CD4-positive, alpha-beta T cell treated with Interleukin-4 for 4 hours (primary cell): ENCODE measurements at regions not wholly inside any gene's neighbourhood (a gene's known extent, or its start where the extent isn't known, plus 50 kb on each side); places are given as distances from the start of the nearest gene placed in this dataset.
"Not testable (repeated sequence)": the region's sequence is repeated elsewhere in the genome, so short reads cannot be mapped to it uniquely, and the experiment has no call there.

Experiments used
- DNase-seq: peaks from one replicate; pipeline ENCODE4 v3.0.0-alpha.2; 2020

DNA sequence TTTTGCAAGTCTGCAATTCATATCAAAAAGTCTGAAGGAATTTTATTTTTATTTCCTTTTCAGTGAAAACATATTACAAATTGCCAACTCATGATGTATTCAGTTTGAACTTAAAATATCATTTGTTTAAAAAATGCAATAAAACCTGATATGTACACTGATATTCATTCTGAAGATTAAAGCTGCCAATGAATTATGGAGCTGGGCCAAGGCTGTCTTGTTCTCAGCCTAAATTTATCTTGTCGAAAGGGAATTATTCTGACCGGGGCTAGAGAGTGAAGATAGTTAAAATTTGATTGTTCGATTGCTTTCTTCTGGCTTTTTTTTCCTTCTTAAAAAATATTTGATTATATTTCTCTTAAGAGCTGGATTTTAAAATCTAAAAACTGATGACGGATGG is 54.0 kb upstream of the RBFOX1 start:
- DNase-seq: no peak

DNA sequence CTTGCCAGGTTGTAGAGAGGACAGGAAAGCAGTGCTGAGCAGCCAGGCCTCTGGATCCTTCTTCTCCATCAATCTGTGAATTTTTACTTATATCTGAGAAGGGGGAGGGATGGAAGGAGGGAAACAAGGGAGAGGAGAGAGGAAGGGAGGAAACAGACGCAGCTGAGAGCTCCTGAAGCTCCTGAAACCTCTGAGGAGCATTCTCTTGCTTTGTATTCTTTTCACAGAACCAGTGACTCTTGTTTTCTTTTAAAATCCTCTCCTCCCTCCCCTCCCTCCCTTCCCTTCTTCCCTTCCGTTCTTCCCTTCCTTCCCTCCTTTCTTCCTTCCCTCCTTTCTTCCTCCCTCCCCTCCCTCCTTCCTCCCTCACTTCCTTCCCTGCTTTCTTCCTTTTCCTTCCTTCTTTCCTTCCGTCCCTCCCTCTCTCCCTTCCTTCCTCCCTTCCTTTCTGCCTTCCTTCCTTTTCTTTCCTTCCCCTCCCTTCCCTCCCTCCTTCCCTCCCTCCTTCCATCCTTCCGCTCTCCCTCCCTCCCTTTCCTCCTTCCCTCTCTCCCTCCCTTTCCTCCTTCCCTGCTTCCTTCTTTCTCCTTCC is 60.0 kb upstream of the RBFOX1 start:
- no peak for DNase-seq

DNA sequence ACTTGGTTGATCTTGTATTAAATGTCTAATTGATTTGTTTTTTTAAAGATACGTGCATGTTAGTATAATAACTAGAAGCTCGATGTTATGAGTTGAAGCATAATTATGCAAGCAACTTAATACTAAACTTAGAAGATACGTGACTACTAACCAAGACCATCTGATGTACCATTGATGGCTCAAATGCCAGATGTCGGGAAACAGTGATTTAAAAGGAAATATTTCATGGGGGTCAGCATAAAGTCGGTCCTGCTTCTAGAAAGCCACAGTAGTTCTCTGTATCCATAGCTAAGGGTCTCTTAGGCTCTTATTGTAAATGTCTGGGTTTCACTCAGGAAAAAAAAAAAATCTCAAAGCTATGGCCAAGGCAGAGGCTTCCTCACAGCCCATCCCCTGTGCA is 61.2 kb upstream of the RBFOX1 start:
- DNase-seq: no peak

DNA sequence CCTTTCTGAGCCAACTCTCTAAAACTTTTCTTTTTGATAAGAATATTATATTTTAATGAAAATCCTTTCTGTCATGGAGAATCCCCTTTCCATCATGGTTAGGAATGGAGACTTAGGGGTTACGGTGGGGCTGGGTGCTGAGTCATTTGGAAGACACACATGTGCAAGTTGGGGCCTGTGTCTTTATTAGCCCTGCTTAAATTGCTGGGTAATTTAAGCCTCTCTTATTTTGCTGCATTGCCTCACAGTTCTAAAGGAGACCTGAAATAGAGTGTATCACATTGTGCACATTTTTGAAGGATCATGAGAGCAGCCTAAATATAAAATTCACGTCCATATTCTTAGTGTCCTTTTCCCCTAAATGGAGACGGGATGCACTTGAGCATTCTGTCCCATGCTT is 61.8 kb upstream of the RBFOX1 start:
- no peak for DNase-seq

DNA sequence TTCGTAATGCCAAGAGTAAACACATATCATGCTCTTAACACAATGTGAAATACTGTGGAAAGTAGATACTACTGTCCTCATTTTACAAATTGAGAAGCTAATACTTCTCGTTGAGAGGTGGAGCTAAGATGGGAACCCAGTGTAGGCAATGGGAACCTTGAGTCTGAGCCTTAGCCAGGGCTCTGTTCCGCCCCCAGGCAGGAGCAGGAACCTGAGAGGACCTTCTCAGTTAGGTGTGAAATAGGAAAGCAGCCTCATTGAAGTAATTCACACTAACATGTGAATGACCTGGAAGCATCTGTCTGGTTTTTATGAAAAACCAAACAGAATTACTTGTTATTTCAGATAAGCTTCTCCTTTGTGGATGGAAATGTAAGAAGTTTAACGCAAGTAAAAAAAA is 62.6 kb upstream of the RBFOX1 start:
- DNase-seq: no peak

DNA sequence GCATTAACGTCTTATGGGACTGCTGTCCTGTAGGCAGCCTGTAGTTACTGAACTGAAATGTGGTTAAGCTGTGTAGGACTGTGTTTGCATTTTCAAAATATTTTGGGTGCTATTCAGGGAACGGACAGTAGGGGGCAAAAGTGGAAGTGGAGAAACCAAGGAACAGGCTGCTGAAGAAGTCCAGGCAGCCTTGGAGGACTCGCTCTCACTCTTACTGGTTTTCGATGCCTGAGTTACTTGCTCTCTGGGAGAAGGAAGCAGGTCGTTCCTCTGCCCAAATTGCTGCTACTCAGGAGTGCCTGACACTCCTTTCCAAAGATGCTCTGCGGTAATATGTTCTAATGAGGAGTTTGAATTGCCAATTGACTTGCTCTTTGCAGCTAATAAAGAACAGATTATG is 64.5 kb upstream of the RBFOX1 start:
- DNase-seq: no peak

DNA sequence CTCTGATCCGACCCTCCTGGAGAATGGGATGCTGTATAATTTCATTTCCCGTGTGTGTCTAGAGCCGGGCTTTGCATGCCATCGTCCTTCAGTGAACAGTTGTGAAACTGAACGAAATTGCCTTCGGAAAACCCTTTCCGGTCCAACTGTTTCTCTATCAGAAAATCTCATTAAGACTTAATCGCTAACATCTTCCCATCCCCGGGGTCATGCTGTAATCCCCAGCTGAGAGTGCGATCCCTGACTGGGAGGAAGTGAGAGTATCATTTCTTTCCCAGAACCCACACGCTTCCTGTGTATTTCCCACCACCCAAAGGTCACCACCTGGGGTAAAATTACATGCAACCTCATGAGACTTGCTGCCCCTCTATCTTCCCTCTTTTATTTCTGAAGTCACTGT is 75.6 kb upstream of the RBFOX1 start:
- DNase-seq: no peak

DNA sequence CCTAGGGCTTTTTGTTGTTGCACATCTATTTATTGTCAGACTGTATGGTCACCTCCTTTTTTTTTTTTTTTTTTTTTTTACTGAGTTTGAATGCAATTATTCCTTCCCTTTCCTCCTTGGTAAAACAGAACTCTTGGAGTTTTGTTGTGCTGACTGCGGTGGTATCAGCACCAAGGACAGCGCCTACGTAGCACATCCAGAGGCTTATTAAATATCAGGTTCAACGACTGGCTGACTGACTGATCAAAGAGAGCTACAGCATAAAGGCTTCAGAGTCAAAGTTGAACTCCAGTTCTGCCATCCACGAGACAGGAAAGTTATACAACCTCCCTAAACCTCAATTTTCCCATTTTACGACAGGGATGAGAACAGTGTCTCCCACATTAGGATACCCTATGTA is 86.1 kb upstream of the RBFOX1 start:
- no peak for DNase-seq

DNA sequence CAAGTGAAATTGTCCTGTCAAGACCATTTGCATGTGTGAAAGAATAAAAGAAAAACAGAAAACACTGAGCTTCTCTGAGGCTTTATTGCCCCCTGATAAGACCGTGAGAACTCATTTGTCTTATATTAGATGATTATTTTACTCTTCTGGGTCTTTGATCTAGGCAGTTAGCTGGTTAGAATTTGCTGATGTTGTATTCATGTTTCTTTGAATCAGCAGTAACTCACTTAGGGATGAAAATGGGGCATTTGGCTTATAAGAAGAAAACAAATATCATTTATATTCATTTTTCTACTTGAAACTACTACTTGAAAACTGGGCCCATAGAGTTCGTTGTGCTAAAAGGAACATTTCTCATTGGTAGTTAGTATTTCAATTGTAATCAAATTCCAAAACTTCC is 93.1 kb upstream of the RBFOX1 start:
- DNase-seq: no peak

DNA sequence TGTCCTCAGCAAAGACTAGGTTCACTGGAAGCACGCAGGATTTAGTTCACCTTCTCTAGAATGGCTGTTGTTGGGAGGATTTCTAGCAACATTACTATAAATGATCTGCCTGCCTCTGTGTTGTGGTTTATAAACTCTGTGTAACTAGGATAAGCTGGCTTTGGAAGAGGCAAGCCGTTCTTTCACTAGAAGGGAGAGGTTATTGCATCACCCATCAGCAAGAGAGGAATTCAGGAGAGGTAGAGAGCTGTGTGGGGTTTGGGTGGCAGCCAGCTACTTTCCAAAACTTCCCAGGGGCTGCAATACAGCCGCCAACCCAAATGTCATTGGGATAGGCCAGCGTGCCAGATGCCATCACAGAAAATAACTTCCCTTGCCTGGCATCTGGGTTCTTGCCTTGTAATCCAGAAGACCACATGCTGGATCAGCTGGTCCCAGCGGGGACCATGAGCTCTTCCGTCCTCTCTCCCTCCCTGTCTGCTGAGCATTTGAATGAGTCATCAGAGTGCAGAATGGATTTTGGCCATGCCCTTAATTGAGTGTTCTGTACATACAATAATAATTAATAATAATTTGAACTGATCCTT is 95.7 kb upstream of the RBFOX1 start:
- no peak for DNase-seq

DNA sequence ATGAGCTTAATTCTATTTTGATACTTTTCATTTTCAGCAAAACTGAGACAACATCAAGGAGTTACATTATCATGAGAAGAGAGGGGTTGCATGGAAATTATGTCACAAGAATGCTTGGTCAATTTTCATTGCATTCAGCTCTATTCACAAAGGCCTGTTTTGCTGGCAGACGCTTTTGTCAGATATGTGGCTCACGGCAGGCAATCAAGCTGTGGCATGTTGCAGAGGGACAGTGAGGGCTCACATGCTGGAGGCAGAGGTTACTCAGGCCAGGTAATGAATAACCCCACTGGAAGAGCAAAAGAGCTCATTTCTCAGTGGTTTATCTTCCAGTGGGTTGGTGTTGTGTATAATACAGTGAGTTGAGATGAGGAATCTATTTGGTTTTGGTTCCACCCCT is 98.7 kb upstream of the RBFOX1 start:
- no peak for DNase-seq

DNA sequence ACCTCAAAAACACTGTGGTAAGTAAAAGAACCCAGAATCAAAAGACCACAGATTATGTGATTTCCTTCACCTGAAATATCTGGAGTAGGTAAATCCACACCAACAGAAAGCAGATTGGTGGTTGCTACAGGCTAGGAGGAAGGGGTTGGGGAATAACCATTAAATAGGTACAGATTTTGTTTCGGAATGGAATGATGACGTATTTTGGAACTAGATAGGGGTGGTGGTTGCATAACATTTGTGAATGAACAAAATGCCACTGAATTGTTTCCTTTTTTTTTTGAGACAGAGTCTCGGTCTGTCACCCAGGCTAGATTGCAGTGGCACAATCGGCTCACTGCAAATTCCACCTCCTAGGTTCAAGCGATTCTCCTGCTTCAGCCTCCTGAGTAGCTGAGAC is 100.9 kb upstream of the RBFOX1 start:
- no peak for DNase-seq

DNA sequence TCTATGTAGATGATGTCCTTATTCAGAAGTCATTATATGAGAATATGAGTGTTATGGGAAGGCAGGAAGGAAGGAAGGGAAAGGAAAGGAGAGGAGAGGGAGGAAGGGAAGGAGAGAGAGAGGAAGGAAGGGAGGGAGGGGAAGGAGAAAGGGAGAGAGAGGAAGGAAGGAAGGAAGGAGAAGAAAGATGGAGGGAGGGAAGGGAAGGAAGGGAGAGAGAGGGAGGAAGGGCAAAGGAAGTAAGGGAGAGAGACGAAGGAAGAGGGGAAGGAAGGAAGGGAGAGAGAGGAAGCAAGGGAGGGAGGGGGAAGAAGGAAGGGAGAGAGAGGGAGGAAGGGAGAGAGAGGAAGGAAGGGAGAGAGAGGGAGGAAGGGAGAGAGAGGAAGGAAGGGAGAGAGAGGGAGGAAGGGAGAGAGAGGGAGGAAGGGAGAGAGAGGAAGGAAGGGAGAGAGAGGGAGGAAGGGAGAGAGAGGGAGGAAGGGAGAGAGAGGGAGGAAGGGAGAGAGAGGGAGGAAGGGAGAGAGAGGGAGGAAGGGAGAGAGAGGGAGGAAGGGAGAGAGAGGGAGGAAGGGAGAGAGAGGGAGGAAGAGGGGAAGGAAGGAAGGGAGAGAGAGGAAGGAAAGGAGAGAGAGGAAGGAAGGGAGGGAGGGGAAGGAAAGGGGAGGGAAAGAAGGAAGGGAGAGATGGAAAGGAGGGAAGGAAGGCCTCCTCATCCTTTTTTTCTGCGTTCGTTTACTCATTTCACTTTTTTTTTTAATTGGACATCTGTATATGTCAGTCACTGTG is 103.0 kb upstream of the RBFOX1 start:
- not testable (repeated sequence) for DNase-seq

DNA sequence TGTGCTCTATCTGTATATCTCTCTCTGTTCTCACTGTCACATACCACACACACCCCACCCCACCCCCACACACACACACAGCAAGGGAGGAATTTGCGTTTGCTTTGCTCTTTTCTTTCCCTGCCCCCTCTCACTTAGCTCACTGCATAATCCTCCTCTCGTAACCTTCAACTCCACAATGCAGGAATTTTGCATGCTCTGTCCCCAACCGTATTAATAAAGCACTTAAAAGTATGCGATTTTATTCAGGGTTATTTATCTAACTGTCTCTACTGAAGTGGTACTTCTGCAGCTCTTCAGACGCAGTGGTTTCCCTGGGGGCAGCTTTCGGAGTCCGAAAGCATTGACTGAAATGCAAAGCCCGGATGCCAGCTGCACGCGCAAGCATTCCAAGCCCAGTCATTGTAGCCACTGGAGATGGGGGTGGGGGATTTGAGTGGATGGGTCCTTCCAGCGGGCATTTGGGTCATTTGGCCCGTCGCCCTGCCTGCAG is 105.4 kb upstream of the RBFOX1 start:
- no peak for DNase-seq

DNA sequence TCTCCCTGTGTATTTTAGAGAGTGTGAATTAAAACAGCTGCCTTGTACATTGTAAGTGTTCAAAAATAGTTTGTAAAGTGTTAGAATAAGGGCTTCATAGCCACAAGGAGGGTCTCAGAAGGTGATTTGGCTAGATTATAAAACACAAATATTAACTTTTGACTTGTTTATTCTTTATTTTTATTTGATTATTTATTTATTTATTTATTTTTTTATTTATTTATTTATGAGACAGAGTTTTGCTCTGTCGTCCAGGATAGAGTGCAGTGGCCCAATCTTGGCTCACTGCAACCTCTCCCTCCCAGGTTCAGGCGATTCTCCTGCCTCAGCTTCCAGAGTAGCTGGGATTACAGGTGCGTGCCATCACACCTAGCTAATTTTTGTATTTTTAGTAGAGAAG is 111.5 kb upstream of the RBFOX1 start:
- DNase-seq: no peak

DNA sequence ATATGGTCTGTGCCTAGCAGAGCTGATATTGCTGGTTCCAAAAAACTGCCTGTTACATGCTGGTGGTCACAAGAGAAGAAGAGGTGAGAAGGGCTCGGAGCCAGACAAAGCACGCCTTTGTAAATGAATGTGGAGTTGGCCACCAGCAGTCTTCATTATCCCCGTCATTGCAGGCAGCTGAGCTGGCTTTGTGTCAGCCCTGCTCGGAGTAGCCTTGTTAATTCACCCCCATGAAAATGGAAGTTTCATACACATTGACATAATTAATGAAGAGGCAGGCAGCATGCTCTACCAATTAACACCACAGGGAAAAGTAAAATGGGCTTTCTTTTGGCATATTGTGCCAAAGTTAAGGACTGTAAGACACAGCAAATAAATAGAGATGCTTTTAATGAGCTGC is 113.7 kb upstream of the RBFOX1 start:
- no peak for DNase-seq

DNA sequence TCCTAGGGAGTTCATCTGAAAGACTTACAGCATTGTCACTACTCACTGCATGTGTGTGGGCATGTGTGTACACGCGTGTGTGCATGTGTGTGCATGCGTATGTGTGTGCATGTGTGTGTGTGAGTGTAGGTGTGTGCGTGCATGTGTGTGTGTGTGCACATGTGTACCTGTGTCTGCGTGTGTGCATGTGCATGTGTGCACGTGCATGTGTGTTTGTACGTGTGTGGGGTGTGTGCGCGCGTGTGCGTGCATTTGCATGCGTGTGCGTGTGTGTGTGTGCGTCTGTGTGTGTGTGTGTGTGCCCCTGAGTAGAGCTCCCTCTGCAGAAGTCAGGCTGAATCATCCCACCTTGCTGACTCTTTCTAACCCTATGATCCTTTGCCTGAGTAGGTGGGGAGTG is 114.8 kb upstream of the RBFOX1 start:
- DNase-seq: no peak

DNA sequence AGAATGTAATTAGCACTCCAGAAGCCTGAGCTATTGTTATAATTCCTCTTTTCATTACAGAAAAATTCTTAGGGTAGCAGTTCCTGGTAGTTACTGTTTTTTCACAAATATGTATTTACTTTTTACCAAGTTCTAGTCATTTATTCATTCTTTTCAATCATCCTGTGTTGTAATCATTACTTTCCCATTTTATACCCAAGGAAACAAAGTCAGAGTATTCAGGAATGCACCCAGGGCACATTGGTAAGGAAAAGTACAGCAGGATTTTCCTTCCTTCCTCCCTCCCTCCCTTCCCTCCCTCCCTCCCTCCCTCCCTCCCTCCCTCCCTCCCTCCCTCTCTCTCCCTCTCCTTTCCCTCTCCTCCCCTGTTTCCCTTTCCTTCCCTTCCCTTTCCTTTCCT is 115.9 kb upstream of the RBFOX1 start:
- DNase-seq: no peak

DNA sequence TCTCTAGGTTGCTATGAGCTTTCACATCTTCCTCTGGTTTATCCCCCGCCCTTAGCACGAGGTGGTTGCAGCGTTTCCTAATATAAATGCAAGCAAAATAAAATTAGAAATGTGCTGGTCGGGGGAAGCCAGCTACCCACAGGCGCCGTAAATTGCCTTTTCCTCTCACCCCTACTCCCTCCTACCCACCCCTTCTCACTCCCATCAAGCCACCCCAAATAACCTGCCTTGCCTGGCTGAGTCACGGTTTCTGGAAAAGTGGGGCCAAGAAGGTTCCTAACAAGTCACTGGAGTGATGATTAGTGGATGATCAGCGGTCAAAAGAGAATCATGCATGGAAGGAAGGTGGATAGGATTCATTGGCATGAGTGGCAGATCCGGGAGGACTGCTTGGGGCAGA is 120.9 kb upstream of the RBFOX1 start:
- no peak for DNase-seq

DNA sequence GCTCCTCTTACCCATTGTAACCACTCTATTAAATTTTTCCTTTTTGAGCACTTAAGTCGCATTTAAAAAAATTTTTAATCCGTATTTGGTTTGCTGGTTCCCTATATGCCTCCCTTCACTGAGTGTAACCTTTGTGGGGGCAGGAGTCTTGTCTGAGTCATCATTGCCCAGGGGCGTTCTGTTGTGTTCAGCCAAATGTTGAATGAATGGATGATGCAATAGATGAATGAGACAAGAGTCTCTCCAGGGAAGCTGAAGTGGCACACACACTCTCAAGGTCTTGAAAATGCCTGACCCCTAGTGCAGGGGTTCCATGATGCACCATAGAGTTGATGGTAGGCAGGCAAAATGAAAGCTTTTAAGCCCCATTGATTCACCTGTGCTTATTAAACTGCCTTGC is 123.0 kb upstream of the RBFOX1 start:
- DNase-seq: no peak

DNA sequence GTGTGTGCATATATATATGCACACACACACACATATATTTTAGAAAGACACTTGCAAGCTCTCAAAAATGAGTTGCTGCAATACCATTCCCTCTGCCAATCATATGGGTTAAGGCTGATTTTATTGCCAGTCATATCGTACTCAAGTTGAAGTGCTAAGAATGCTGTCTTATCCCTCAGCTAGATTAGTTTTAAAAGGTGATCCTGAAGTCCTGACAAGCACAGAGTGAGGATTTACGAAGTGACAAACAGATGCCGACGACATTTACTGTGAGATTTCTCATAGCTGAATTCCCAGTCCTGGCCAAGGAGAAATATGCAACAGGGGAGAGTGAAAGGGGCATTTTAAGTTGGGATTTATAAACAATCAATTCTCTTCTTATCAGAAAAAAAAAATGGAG is 126.2 kb upstream of the RBFOX1 start:
- no peak for DNase-seq

DNA sequence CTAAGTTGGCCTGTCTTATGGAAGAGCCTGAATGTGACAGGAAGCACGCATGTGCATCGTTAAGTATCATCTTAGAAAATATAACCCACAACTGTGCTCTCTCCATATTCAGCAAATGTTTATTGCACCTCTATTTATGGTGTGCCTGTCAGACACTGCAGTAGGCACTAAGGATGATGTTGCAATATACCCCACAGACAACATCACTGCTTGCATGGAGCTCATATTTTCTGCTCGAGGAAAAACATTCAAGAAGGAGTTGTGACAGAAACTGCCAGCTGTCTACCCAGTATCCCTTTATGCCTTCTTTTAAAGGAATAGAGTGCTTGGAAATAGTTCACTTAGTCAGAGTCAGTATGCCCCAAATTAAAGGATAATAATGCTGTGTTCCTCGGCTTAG is 132.3 kb upstream of the RBFOX1 start:
- DNase-seq: no peak

DNA sequence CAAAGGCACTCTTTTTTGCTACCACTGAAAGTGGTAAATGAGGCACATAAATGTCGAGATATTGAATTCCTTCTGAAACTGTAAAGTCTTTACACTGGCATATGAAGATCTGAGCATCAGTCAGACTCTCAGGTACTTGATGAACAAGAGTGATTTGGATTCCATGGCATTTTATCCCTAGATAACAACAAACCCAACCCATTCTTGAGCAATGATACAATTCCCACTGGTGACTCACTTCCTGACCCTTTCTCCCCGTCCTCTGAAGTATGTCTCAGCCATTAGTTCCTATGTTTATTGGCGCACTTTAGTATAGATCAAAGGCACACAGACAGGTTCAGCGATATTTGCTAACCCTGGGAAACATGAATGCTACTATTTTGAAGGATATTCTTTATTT is 147.0 kb upstream of the RBFOX1 start:
- DNase-seq: no peak

DNA sequence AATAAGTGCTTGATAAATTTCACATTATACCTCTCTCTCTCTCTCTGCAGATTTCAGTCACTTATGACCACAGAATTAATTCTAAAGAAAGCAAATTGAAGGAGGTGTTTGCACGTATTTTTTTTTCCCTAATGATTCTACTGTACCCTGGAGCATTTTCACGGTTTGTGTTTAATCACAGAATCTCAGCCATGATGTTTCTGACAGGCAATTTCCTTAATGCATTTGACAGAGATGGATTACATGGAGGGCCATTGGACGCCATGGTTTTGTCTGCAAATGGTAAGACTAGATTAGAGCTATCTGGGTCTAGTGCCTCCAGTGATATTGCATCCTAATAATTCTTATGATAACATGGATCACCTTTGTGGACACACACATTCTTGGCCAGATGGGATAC is 147.5 kb upstream of the RBFOX1 start:
- no peak for DNase-seq

DNA sequence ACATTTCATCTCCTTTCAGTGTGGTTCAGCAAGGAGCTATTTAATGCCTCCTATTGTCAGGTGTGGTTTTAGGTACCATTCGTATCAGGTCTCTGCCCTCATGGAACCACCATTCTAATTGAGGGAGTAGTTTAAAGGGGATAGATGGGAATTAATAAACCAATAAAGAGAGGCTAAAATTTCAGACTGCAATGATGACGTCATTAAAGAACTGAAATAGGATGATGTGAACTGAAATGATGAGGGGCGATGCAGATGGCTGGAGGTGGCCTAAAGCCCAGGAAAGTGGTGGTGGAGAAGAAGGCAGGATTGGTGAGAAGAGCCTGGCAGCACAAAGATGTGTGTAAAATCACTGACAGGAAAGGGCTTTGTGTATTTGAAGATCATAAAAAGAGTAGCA is 148.9 kb upstream of the RBFOX1 start:
- DNase-seq: no peak
